ENCODE measurements at regions not wholly inside any gene's neighbourhood (a gene's known extent, or its start where the extent isn't known, plus 50 kb on each side); places are given as distances from the start of the nearest gene placed in this dataset.

DNA sequence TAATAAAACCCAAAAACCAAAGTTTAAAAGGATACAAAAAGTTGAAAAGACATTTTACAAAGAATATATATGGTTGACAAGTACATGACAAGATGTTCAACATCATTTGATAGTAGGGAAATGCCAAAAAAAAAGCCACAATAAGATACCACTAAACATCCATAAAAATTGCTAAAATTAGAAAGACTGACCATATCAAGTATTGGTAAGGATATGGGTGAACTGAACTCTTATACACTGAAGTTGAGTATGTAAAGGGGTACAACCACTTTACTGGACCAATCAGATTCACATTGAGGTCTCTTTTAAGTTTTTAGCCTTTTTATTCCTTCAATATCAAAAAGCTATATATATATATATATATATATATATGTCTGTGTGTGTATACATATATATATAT lies 190.5 kb upstream of the P2RY1 start:
- H4K91ac ChIP-seq (ENCODE audit: insufficient read length, low read depth, low read length) = no peak overlapping the region
- H3K79me2 ChIP-seq (ENCODE audit: insufficient read depth, low read length) = no peaks in the 10 kb centered on the region
- H2BK5ac ChIP-seq (ENCODE audit: insufficient read length, low read length) = no peak overlapping the region
- no peak overlapping the region for H3K4ac ChIP-seq (ENCODE audit: low read depth, low read length)
- no peaks in the 10 kb centered on the region for H4K20me1 ChIP-seq (ENCODE audit: control insufficient read depth, insufficient read depth, insufficient read length)
- H3K4me1 ChIP-seq (ENCODE audit: insufficient read depth, low read length) = no peaks in the 10 kb centered on the region; the same call in 1 of the 2 replicates
- H3K9me3 ChIP-seq (ENCODE audit: control insufficient read depth, low read depth, low read length) = no peaks in the 10 kb centered on the region
- H4K8ac ChIP-seq (replicated peaks; ENCODE audit: insufficient read length, low read depth, low read length) = no peak overlapping the region
- Mint-ChIP-seq H3K27me3 (ENCODE audit: low read depth) (no peaks in the 10 kb centered on the region), H3K36me3 (ENCODE audit: insufficient read depth in 1 of 3, low read depth in 3 of 3) (peaks cover 0 to 3% (median 3%) of the 10 kb centered on the region in 3 experiments; a peak in 1 of 7 replicates), H3K4me3 (no peak overlapping the region), H3K27ac (no peak overlapping the region), H3K9me3 (peaks cover 0 to 1% of the 10 kb centered on the region in 2 experiments; a peak in 1 of 5 replicates), H3K4me1 (peaks cover 3 to 6% of the 10 kb centered on the region in 2 experiments; a peak in 1 of 4 replicates)
- no peak overlapping the region for H4K5ac ChIP-seq (ENCODE audit: insufficient read length, low read depth, low read length)
- H2AFZ ChIP-seq (ENCODE audit: low read length) = no peak overlapping the region
- TF ChIP-seq, protein P1, sequence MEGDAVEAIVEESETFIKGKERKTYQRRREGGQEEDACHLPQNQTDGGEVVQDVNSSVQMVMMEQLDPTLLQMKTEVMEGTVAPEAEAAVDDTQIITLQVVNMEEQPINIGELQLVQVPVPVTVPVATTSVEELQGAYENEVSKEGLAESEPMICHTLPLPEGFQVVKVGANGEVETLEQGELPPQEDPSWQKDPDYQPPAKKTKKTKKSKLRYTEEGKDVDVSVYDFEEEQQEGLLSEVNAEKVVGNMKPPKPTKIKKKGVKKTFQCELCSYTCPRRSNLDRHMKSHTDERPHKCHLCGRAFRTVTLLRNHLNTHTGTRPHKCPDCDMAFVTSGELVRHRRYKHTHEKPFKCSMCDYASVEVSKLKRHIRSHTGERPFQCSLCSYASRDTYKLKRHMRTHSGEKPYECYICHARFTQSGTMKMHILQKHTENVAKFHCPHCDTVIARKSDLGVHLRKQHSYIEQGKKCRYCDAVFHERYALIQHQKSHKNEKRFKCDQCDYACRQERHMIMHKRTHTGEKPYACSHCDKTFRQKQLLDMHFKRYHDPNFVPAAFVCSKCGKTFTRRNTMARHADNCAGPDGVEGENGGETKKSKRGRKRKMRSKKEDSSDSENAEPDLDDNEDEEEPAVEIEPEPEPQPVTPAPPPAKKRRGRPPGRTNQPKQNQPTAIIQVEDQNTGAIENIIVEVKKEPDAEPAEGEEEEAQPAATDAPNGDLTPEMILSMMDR (conservative IDR thresholded peaks at IDR 0.05) = no peak
- no peak overlapping the region for H3K27ac ChIP-seq (ENCODE audit: insufficient read length, low read depth, low read length)
- H3K9ac ChIP-seq (ENCODE audit: extremely low read depth, insufficient read length, low read length) = no peak overlapping the region
- no peak overlapping the region for H2AK5ac ChIP-seq (ENCODE audit: insufficient read length, low read length)
- no peak overlapping the region for H3K23ac ChIP-seq (ENCODE audit: insufficient read length, low read depth, low read length)
- H3K23me2 ChIP-seq (ENCODE audit: insufficient read length, low read depth, low read length, poor library complexity, severe bottlenecking) = no peaks in the 10 kb centered on the region
- H3K18ac ChIP-seq (ENCODE audit: insufficient read length, low read depth, low read length) = no peak overlapping the region
- no peak overlapping the region for H3T11ph ChIP-seq (ENCODE audit: low read length)
- no peak overlapping the region for H2BK20ac ChIP-seq (ENCODE audit: low read depth, low read length, poor library complexity, severe bottlenecking)
- no peak for DNase-seq
- no peaks in the 10 kb centered on the region for H3K27me3 ChIP-seq (ENCODE audit: insufficient read depth, low read length)
- no peak overlapping the region for H2BK12ac ChIP-seq (ENCODE audit: insufficient read length, low read depth, low read length)
- no peak overlapping the region for H3K56ac ChIP-seq (ENCODE audit: insufficient read length, low read depth, low read length)
- no peak overlapping the region for H2BK120ac ChIP-seq (ENCODE audit: low read depth, low read length, poor library complexity, severe bottlenecking)
- H3K4me2 ChIP-seq (ENCODE audit: insufficient read depth, insufficient read length, low read length) = no peak overlapping the region
- H3K79me1 ChIP-seq (ENCODE audit: insufficient read depth, low read depth, low read length, poor library complexity, severe bottlenecking) = no peaks in the 10 kb centered on the region
- no peak overlapping the region for H2BK15ac ChIP-seq (ENCODE audit: low read depth, low read length)
- H3K14ac ChIP-seq (ENCODE audit: insufficient read depth, low read length) = no peak overlapping the region

Measured in H9 (cell line).